Left ventricle myocardium inferior (tissue), 1 donor: ENCODE measurements at regions not wholly inside any gene's neighbourhood (a gene's known extent, or its start where the extent isn't known, plus 50 kb on each side); places are given as distances from the start of the nearest gene placed in this dataset.

Experiments
- DNase-seq: peaks from one replicate; pipeline ENCODE4 v3.0.0-alpha.2; 2020
- H3K27ac ChIP-seq: fragments of 200-600 bp; replicated peaks from 2 replicates; pipeline ENCODE4 v1.8.0; 2021
- H3K27me3 ChIP-seq: fragments of 200-600 bp; 2 replicates; pipeline ENCODE4 v1.8.0; 2021; ENCODE audit warnings: low read depth
- H3K36me3 ChIP-seq: fragments of 200-600 bp; 2 replicates; pipeline ENCODE4 v1.8.0; 2021
- H3K4me1 ChIP-seq: fragments of 200-600 bp; 2 replicates; pipeline ENCODE4 v1.8.0; 2021
- H3K4me3 ChIP-seq: fragments of 200-600 bp; 2 replicates; pipeline ENCODE4 v1.8.0; 2021; ENCODE audit warnings: mild to moderate bottlenecking, moderate library complexity
- H3K9me3 ChIP-seq: fragments of 200-600 bp; replicated peaks from 2 replicates; pipeline ENCODE4 v1.8.0; 2021
- intact Hi-C: fragments of 100-400 bp; cut with micrococcal nuclease; formaldehyde crosslinking; loops from one replicate; pipeline ENCODE4 v1.11.0; 2022
- TF ChIP-seq, protein P1 (sequence below): fragments of 200-600 bp; IDR thresholded peaks from 2 replicates; pipeline ENCODE4 v1.8.0; 2021; ENCODE audit warnings: antibody characterized with exemption, mild to moderate bottlenecking, borderline replicate concordance
- donor health status: DM: no; HTN: yes; CAD: no; lungs with severe emphysema.

DNA sequence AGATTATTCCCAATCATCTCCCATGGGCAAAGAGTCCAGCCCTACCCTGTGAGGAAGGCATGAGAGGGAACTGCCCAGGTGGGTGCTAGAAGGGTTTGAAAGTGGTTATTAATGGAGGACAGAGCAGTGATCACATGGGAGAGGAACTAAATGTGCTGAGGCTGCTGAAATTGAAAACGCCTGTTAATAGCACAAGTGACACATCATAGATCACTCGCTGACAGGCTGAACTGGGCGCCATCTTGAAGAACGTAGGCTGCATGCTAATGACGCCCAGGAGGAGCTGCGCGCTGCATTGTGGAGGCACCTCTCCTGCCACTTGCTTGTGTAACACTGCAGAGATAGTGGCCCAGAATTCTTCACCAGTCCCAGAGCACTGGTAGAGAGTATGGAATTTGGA is 182.9 kb downstream of the KCNA5 start:
- intact Hi-C loops, result no loop called here
- H3K4me3 ChIP-seq, result no peak overlapping the region
- no peak for DNase-seq
- peaks cover 7% of the 10 kb centered on the region for H3K9me3 ChIP-seq
- TF ChIP-seq, protein P1, sequence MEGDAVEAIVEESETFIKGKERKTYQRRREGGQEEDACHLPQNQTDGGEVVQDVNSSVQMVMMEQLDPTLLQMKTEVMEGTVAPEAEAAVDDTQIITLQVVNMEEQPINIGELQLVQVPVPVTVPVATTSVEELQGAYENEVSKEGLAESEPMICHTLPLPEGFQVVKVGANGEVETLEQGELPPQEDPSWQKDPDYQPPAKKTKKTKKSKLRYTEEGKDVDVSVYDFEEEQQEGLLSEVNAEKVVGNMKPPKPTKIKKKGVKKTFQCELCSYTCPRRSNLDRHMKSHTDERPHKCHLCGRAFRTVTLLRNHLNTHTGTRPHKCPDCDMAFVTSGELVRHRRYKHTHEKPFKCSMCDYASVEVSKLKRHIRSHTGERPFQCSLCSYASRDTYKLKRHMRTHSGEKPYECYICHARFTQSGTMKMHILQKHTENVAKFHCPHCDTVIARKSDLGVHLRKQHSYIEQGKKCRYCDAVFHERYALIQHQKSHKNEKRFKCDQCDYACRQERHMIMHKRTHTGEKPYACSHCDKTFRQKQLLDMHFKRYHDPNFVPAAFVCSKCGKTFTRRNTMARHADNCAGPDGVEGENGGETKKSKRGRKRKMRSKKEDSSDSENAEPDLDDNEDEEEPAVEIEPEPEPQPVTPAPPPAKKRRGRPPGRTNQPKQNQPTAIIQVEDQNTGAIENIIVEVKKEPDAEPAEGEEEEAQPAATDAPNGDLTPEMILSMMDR, result no peak
- no peak overlapping the region for H3K27ac ChIP-seq
- peaks cover 13% of the 10 kb centered on the region for H3K4me1 ChIP-seq
- no peaks in the 10 kb centered on the region for H3K27me3 ChIP-seq
- no peaks in the 10 kb centered on the region for H3K36me3 ChIP-seq

GRCh38 chr12:5227708-5228373 is 184.2 kb downstream of the KCNA5 start:
- H3K9me3 ChIP-seq, result peaks cover 7% of the 10 kb centered on the region
- TF ChIP-seq, protein P1, result no peak
- DNase-seq, result peak; percentile 19
- H3K27ac ChIP-seq, result peak overlapping the region; percentile 51
- H3K4me1 ChIP-seq, result peaks cover 13% of the 10 kb centered on the region
- H3K27me3 ChIP-seq, result peaks cover 10% of the 10 kb centered on the region
- H3K4me3 ChIP-seq, result no peak overlapping the region
- intact Hi-C loops, result no loop called here
- no peaks in the 10 kb centered on the region for H3K36me3 ChIP-seq

DNA sequence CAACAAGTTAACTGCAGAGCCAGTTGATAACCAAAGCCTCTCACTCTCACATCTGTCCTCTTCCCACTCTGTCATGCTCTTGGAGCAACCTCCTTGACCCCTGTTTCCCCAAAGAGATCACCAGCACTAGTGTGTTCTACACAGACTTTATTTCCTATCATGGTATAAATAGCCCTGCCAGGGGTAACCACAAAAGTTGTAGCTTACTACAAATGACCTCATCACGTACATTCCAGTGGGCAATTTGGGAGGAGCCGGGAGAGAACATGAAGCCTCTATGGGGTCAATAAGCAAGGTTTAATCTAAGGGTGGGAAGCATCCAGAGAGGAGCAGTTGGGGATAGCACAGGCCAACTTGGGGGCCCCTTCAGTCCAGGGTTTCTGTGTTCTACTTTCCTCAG is 186.5 kb downstream of the KCNA5 start:
- Histone ChIP-seq H3K4me3 (no peak overlapping the region), H3K4me1 (peaks cover 13% of the 10 kb centered on the region), H3K9me3 (peaks cover 7% of the 10 kb centered on the region), H3K27me3 (peaks cover 23% of the 10 kb centered on the region), H3K36me3 (no peaks in the 10 kb centered on the region), H3K27ac (no peak overlapping the region)
- TF ChIP-seq, protein P1, result no peak
- DNase-seq, result no peak
- intact Hi-C loops, result no loop called here

- intact Hi-C loops, result no loop called here
Observed at GRCh38 chr12:5230861-5231260, 187.2 kb downstream of the KCNA5 start.

GRCh38 chr12:5232291-5232690 is 188.6 kb downstream of the KCNA5 start:
- Histone ChIP-seq H3K27me3 (peaks cover 35% of the 10 kb centered on the region), H3K27ac (no peak overlapping the region), H3K9me3 (peaks cover 7% of the 10 kb centered on the region), H3K4me1 (peaks cover 11% of the 10 kb centered on the region), H3K36me3 (no peaks in the 10 kb centered on the region), H3K4me3 (no peak overlapping the region)
- TF ChIP-seq, protein P1, result no peak
- intact Hi-C loops, result no loop called here
- no peak for DNase-seq

More at GRCh38 chr12:5230861-5231260, 187.2 kb downstream of the KCNA5 start:
- TF ChIP-seq, protein P1, result no peak
- Histone ChIP-seq H3K4me1 (peaks cover 13% of the 10 kb centered on the region), H3K36me3 (no peaks in the 10 kb centered on the region), H3K27ac (no peak overlapping the region), H3K9me3 (peaks cover 7% of the 10 kb centered on the region), H3K27me3 (peaks cover 27% of the 10 kb centered on the region), H3K4me3 (no peak overlapping the region)
- DNase-seq, result no peak
